CD14-positive monocyte (primary cell): ENCODE measurements at regions not wholly inside any gene's neighbourhood (a gene's known extent, or its start where the extent isn't known, plus 50 kb on each side); places are given as distances from the start of the nearest gene placed in this dataset.
A peak's percentile ranks its signal among the peaks of the same experiment; 100 is the strongest.

Experiments used
- DNase-seq, 3 donors: peaks; one replicate each; pipeline ENCODE4 v3.0.0-alpha.2; 2011 to 2022
- H2AFZ ChIP-seq: 2 replicates; pipeline ENCODE4 v1.6.0; 2012; ENCODE audit warnings: mild to moderate bottlenecking, low read depth, low read length, inconsistent platforms; ENCODE audit not compliant: insufficient read depth, poor library complexity, severe bottlenecking
- H3K27ac ChIP-seq, 2 donors: 1 replicate in 1 of 2; 2 replicates in 1 of 2; pipeline ENCODE4 v1.5.1; 2012 to 2013; ENCODE audit warnings: low read length in 2 of 2, control low read depth in 1 of 2, inconsistent platforms in 1 of 2, low read depth in 1 of 2, mild to moderate bottlenecking in 1 of 2
- H3K27me3 ChIP-seq, 2 donors: one replicate each; pipeline versions ENCODE4 v1.6.0 to v1.6.1; 2011 to 2013; ENCODE audit warnings: low read length in 2 of 2; ENCODE audit not compliant: control insufficient read depth in 2 of 2, insufficient read depth in 2 of 2
- H3K36me3 ChIP-seq, 2 donors: replicated peaks in 1 of 2; 1 replicate in 1 of 2; 2 replicates in 1 of 2; pipeline versions ENCODE4 v1.5.1 to v1.6.1; 2012 to 2013; ENCODE audit warnings: low read length in 2 of 2, control low read depth in 1 of 2, inconsistent platforms in 1 of 2, mild to moderate bottlenecking in 1 of 2; ENCODE audit not compliant: insufficient read depth in 2 of 2, control insufficient read depth in 1 of 2
- H3K4me1 ChIP-seq, 2 donors: 1 replicate in 1 of 2; 2 replicates in 1 of 2; pipeline versions ENCODE4 v1.5.1 to v1.6.1; 2012 to 2013; ENCODE audit warnings: low read length in 2 of 2, control low read depth in 1 of 2, inconsistent platforms in 1 of 2, mild to moderate bottlenecking in 1 of 2, moderate library complexity in 1 of 2; ENCODE audit not compliant: insufficient read depth in 2 of 2, control insufficient read depth in 1 of 2
- H3K4me2 ChIP-seq: replicated peaks from 2 replicates; pipeline ENCODE3; 2012; ENCODE audit warnings: low read length, moderate library complexity, mild to moderate bottlenecking; ENCODE audit not compliant: poor library complexity, severe bottlenecking; ENCODE audit errors: extremely low read depth
- H3K4me3 ChIP-seq, 3 experiments: fragments of 200-600 bp in 1 of 3; sonication (generic) in 1 of 3; replicated peaks in 1 of 3; 1 replicate in 2 of 3; 2 replicates in 1 of 3; pipeline ENCODE4 v1.5.1; 2011 to 2013; ENCODE audit warnings: low read length in 3 of 3, mild to moderate bottlenecking in 3 of 3, control low read depth in 2 of 3, low read depth in 2 of 3, inconsistent platforms in 1 of 3, moderate library complexity in 1 of 3
- H3K79me2 ChIP-seq: 2 replicates; pipeline ENCODE4 v1.6.0; 2012; ENCODE audit warnings: mild to moderate bottlenecking, control low read depth, inconsistent platforms, low read length, moderate library complexity; ENCODE audit not compliant: insufficient read depth
- H3K9ac ChIP-seq: 2 replicates; pipeline ENCODE4 v1.6.0; 2017; ENCODE audit warnings: low read length, mild to moderate bottlenecking; ENCODE audit not compliant: insufficient read depth, poor library complexity, severe bottlenecking
- H3K9me3 ChIP-seq, 2 donors: replicated peaks in 1 of 2; 1 replicate in 1 of 2; 2 replicates in 1 of 2; pipeline versions ENCODE4 v1.5.1 to v1.6.1; 2012 to 2013; ENCODE audit warnings: low read length in 2 of 2, control low read depth in 1 of 2; ENCODE audit not compliant: control insufficient read depth in 1 of 2, insufficient read depth in 1 of 2
- H4K20me1 ChIP-seq: 2 replicates; pipeline ENCODE4 v1.6.0; 2012; ENCODE audit warnings: mild to moderate bottlenecking, low read length, control low read depth, moderate library complexity; ENCODE audit not compliant: insufficient read depth
- H3K27ac Mint-ChIP-seq, 7 donors: one replicate each; pipeline ENCODE4 v1.8.0; 2020; ENCODE audit warnings: mild to moderate bottlenecking in 7 of 7, mixed read lengths in 7 of 7, moderate library complexity in 6 of 7, inconsistent platforms in 2 of 7
- H3K27me3 Mint-ChIP-seq, 3 donors: one replicate each; pipeline ENCODE4 v1.8.0; 2021 to 2022; ENCODE audit warnings: low read depth in 3 of 3, mild to moderate bottlenecking in 3 of 3, mixed read lengths in 3 of 3, moderate library complexity in 3 of 3, inconsistent platforms in 1 of 3
- H3K36me3 Mint-ChIP-seq, 2 donors: one replicate each; pipeline ENCODE4 v1.8.0; 2020; ENCODE audit warnings: mixed read lengths in 2 of 2, inconsistent platforms in 1 of 2, mild to moderate bottlenecking in 1 of 2
- H3K4me1 Mint-ChIP-seq: one replicate; pipeline ENCODE4 v1.8.0; 2020; ENCODE audit warnings: mild to moderate bottlenecking, mixed read lengths
- H3K4me3 Mint-ChIP-seq, 2 donors: one replicate each; pipeline ENCODE4 v1.8.0; 2020; ENCODE audit warnings: mild to moderate bottlenecking in 2 of 2, mixed read lengths in 2 of 2, moderate library complexity in 1 of 2
- H3K9me3 Mint-ChIP-seq, 7 donors: one replicate each; pipeline ENCODE4 v1.8.0; 2020 to 2022; ENCODE audit warnings: mixed read lengths in 7 of 7, mild to moderate bottlenecking in 6 of 7, moderate library complexity in 6 of 7, inconsistent platforms in 2 of 7
- WGBS: methylation state at CpG from one replicate; pipeline ENCODE4 v1.1.5; 2013; ENCODE audit warnings: missing lambda C conversion rate; ENCODE audit not compliant: insufficient coverage; 5-methylcytosine and 5-hydroxymethylcytosine counted together
- intact Hi-C, 2 donors: fragments of 100-400 bp; cut with micrococcal nuclease; formaldehyde crosslinking; loops; one replicate each; pipeline versions ENCODE4 v1.15.0 to v1.15.1; 2023
- TF ChIP-seq, protein P1 (sequence below): fragments of 200-600 bp; IDR thresholded peaks from one replicate; pipeline ENCODE4 v1.8.0; 2022; ENCODE audit warnings: antibody characterized with exemption, mild to moderate bottlenecking

GRCh38 chr10:118518095-118518494 is 77.4 kb downstream of the PRLHR start:
- no peak overlapping the region for H3K4me3 ChIP-seq
- no peaks in the 10 kb centered on the region for H3K9me3 ChIP-seq
- TF ChIP-seq, protein P1, sequence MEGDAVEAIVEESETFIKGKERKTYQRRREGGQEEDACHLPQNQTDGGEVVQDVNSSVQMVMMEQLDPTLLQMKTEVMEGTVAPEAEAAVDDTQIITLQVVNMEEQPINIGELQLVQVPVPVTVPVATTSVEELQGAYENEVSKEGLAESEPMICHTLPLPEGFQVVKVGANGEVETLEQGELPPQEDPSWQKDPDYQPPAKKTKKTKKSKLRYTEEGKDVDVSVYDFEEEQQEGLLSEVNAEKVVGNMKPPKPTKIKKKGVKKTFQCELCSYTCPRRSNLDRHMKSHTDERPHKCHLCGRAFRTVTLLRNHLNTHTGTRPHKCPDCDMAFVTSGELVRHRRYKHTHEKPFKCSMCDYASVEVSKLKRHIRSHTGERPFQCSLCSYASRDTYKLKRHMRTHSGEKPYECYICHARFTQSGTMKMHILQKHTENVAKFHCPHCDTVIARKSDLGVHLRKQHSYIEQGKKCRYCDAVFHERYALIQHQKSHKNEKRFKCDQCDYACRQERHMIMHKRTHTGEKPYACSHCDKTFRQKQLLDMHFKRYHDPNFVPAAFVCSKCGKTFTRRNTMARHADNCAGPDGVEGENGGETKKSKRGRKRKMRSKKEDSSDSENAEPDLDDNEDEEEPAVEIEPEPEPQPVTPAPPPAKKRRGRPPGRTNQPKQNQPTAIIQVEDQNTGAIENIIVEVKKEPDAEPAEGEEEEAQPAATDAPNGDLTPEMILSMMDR: no peak
- H3K79me2 ChIP-seq: no peaks in the 10 kb centered on the region
- no peak overlapping the region for H3K27ac ChIP-seq
- H4K20me1 ChIP-seq: no peaks in the 10 kb centered on the region
- Mint-ChIP-seq H3K36me3 (no peaks in the 10 kb centered on the region), H3K27me3 (peaks cover 8 to 28% (median 17%) of the 10 kb centered on the region in 3 donors), H3K4me3 (no peak overlapping the region), H3K4me1 (peaks cover 22% of the 10 kb centered on the region), H3K9me3 (peaks cover 3 to 15% (median 9%) of the 10 kb centered on the region in 7 donors), H3K27ac (no peak overlapping the region)
- no peak overlapping the region for H2AFZ ChIP-seq
- DNase-seq: no peak
- no peak overlapping the region for H3K9ac ChIP-seq
- intact Hi-C loops: no loop called here
- H3K4me2 ChIP-seq: no peak overlapping the region
- H3K4me1 ChIP-seq: peaks cover 25 to 29% of the 10 kb centered on the region in 2 donors
- H3K27me3 ChIP-seq: peaks cover 0 to 5% of the 10 kb centered on the region in 2 donors
- H3K36me3 ChIP-seq: no peaks in the 10 kb centered on the region

DNA sequence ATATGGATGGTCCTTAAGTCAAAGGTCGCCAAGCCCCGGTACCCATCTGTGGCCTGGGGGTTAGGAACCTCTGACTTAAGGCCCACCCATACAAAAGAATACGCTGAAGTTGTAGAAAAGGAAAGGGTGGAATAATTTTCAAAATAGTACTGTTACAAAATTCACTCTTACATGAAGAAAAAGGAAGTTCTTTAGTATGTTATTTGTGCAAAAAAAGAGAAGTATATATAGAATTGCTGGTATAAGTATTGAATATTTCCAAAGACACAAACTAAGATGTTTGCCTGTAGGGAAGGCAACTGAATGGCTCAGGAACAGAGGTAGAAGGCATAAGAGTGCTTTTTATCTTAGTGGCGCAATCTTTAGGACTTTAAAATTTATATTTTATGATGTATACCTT is 78.7 kb downstream of the PRLHR start:
- no peaks in the 10 kb centered on the region for H3K9me3 ChIP-seq
- H3K4me3 Mint-ChIP-seq: peak overlapping the region in 1 of 2 donors; percentile 48
- peak overlapping the region; percentile 53 to 71 for H3K27ac ChIP-seq
- H3K79me2 ChIP-seq: no peaks in the 10 kb centered on the region
- no CpG with 5 or more reads among the region's 4 CpGs for WGBS
- peaks cover 3 to 15% (median 10%) of the 10 kb centered on the region in 7 donors for H3K9me3 Mint-ChIP-seq
- peaks cover 12 to 20% (median 14%) of the 10 kb centered on the region in 3 donors for H3K27me3 Mint-ChIP-seq
- intact Hi-C loops: no loop called here
- no peaks in the 10 kb centered on the region for H4K20me1 ChIP-seq
- peaks cover 26% of the 10 kb centered on the region for H3K4me1 Mint-ChIP-seq
- peak in 1 of 3 donors; percentile 5 for DNase-seq
- peaks cover 0 to 5% of the 10 kb centered on the region in 2 donors for H3K27me3 ChIP-seq
- peak overlapping the region; percentile 26 for H3K4me2 ChIP-seq
- no peak overlapping the region for H3K9ac ChIP-seq
- peak overlapping the region in 1 of 3 experiments; percentile 22 for H3K4me3 ChIP-seq
- H3K4me1 ChIP-seq: peaks cover 28 to 32% of the 10 kb centered on the region in 2 donors
- TF ChIP-seq, protein P1: no peak
- no peaks in the 10 kb centered on the region for H3K36me3 Mint-ChIP-seq
- H3K27ac Mint-ChIP-seq: peak overlapping the region; percentile 66 to 90 (median 81)
- H3K36me3 ChIP-seq: no peaks in the 10 kb centered on the region
- H2AFZ ChIP-seq: peak overlapping the region; percentile 44
